22Rv1 (cell line): ENCODE measurements at regions not wholly inside any gene's neighbourhood (a gene's known extent, or its start where the extent isn't known, plus 50 kb on each side); places are given as distances from the start of the nearest gene placed in this dataset.

ENCODE experiments used
- ZFX ChIP-seq: fragments of 450-650 bp; IDR thresholded peaks from 2 replicates; pipeline ENCODE4 v1.6.1; 2017; ENCODE audit warnings: antibody characterized with exemption, borderline replicate concordance
- TF ChIP-seq, protein P1 (sequence below): fragments of 450-650 bp; IDR thresholded peaks from 2 replicates; pipeline ENCODE4 v1.5.1; 2017; ENCODE audit warnings: mild to moderate bottlenecking

DNA sequence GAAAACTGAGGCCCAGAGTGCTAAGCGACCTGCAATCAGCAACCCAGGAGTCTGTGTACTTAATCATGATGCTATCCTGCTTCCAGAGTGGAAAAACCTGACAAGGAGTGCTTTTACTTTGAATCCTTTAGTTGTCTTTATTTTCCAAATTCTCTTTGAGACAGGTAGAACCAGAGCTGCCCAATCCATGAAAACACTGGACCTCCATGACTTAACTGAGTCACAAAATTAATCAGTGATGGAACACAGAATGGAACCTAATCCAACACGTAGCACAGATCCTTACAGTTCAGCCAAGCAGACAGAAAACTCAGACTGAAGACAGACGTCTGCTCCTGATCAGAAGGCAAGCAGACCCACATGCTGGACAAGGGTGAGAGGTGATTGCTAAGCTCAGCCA is 175.6 kb downstream of the BCL11A start:
- TF ChIP-seq, protein P1, sequence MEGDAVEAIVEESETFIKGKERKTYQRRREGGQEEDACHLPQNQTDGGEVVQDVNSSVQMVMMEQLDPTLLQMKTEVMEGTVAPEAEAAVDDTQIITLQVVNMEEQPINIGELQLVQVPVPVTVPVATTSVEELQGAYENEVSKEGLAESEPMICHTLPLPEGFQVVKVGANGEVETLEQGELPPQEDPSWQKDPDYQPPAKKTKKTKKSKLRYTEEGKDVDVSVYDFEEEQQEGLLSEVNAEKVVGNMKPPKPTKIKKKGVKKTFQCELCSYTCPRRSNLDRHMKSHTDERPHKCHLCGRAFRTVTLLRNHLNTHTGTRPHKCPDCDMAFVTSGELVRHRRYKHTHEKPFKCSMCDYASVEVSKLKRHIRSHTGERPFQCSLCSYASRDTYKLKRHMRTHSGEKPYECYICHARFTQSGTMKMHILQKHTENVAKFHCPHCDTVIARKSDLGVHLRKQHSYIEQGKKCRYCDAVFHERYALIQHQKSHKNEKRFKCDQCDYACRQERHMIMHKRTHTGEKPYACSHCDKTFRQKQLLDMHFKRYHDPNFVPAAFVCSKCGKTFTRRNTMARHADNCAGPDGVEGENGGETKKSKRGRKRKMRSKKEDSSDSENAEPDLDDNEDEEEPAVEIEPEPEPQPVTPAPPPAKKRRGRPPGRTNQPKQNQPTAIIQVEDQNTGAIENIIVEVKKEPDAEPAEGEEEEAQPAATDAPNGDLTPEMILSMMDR = no peak
- no peak for TF ChIP-seq ZFX
